OCI-LY1 (cell line): ENCODE measurements at regions not wholly inside any gene's neighbourhood (a gene's known extent, or its start where the extent isn't known, plus 50 kb on each side); places are given as distances from the start of the nearest gene placed in this dataset.

ENCODE experiments used
- EZH2 ChIP-seq: fragments of 200-600 bp; sonication (generic), shearing (Covaris generic); IDR thresholded peaks from 2 replicates; pipeline ENCODE4 v1.8.0; 2017; ENCODE audit warnings: borderline replicate concordance, mixed run types, mild to moderate bottlenecking, antibody characterized with exemption, low read length, moderate library complexity, mixed read lengths
- TF ChIP-seq, protein P1 (sequence below): fragments of 200-600 bp; sonication (generic), shearing (Covaris generic); IDR thresholded peaks from 2 replicates; pipeline ENCODE4 v1.5.1; 2017; ENCODE audit warnings: mild to moderate bottlenecking, antibody characterized with exemption, low read length, moderate library complexity, mixed read lengths

DNA sequence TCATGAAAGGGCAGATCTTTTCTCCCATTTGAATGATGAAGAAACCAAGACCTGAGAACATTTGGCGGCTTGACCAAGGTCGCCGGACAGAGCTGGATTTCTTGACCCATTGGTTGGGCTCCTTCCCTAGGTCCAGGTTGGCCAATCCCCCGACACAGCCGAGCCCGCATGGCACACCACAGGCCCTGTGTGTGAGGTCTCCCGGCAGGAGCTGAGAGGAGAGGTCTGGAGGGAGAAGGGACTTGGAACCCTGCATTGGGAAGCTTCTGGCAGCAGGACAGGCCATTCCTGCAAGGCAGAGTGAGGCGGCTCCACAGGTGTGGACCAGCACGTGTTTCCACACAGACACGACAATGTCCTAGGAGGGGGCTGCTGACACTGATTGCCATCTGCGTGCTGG, 98.6 kb upstream of the THY1 start:
- TF ChIP-seq, protein P1, sequence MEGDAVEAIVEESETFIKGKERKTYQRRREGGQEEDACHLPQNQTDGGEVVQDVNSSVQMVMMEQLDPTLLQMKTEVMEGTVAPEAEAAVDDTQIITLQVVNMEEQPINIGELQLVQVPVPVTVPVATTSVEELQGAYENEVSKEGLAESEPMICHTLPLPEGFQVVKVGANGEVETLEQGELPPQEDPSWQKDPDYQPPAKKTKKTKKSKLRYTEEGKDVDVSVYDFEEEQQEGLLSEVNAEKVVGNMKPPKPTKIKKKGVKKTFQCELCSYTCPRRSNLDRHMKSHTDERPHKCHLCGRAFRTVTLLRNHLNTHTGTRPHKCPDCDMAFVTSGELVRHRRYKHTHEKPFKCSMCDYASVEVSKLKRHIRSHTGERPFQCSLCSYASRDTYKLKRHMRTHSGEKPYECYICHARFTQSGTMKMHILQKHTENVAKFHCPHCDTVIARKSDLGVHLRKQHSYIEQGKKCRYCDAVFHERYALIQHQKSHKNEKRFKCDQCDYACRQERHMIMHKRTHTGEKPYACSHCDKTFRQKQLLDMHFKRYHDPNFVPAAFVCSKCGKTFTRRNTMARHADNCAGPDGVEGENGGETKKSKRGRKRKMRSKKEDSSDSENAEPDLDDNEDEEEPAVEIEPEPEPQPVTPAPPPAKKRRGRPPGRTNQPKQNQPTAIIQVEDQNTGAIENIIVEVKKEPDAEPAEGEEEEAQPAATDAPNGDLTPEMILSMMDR, result no peak
- TF ChIP-seq EZH2, result no peak
